T-helper 1 cell (primary cell): ENCODE measurements at regions not wholly inside any gene's neighbourhood (a gene's known extent, or its start where the extent isn't known, plus 50 kb on each side); places are given as distances from the start of the nearest gene placed in this dataset.
"Not testable (repeated sequence)": the region's sequence is repeated elsewhere in the genome, so short reads cannot be mapped to it uniquely, and the experiment has no call there.

Experiments used
- DNase-seq, 5 donors: peaks; one replicate each; pipeline ENCODE4 v3.0.0-alpha.2; 2012 to 2020

- peak in 1 of 5 donors; percentile 60 for DNase-seq
Observed at GRCh38 chr2:39996653-39997080, 217.6 kb upstream of the THUMPD2 start.

- peak in 1 of 5 donors; percentile 14 for DNase-seq
Observed at GRCh38 chr2:39995005-39995737, 216.1 kb upstream of the THUMPD2 start.

- DNase-seq = no peak
Observed at GRCh38 chr2:39994151-39994550, 215.1 kb upstream of the THUMPD2 start.

- no peak for DNase-seq
Observed at GRCh38 chr2:39991298-39991697, 212.2 kb upstream of the THUMPD2 start.

- DNase-seq = no peak
Observed at GRCh38 chr2:39990335-39990900, 211.4 kb upstream of the THUMPD2 start.

GRCh38 chr2:39989888-39990287 is 210.8 kb upstream of the THUMPD2 start:
- no peak for DNase-seq

GRCh38 chr2:39981883-39982311 is 202.8 kb upstream of the THUMPD2 start:
- DNase-seq = no peak

- no peak for DNase-seq
Observed at GRCh38 chr2:39975476-39976020, 196.5 kb upstream of the THUMPD2 start.

- no peak for DNase-seq
Observed at GRCh38 chr2:39968037-39968436, 189.0 kb upstream of the THUMPD2 start.

GRCh38 chr2:39960681-39961080 is 181.6 kb upstream of the THUMPD2 start:
- DNase-seq = not testable (repeated sequence)

GRCh38 chr2:39954346-39954745 is 175.3 kb upstream of the THUMPD2 start:
- no peak for DNase-seq

GRCh38 chr2:39949131-39949530 is 170.1 kb upstream of the THUMPD2 start:
- no peak for DNase-seq

GRCh38 chr2:39948016-39948719 is 169.1 kb upstream of the THUMPD2 start:
- no peak for DNase-seq

GRCh38 chr2:39947294-39948015 is 168.4 kb upstream of the THUMPD2 start:
- no peak for DNase-seq

- DNase-seq = no peak
Observed at GRCh38 chr2:39942950-39943349, 163.9 kb upstream of the THUMPD2 start.

GRCh38 chr2:39938035-39938835 is 159.2 kb upstream of the THUMPD2 start:
- peak in 1 of 5 donors; percentile 59 for DNase-seq

GRCh38 chr2:39937621-39938020 is 158.6 kb upstream of the THUMPD2 start:
- DNase-seq = peak in 1 of 5 donors; percentile 13

GRCh38 chr2:39934851-39935250 is 155.8 kb upstream of the THUMPD2 start:
- no peak for DNase-seq

GRCh38 chr2:39933196-39933595 is 154.1 kb upstream of the THUMPD2 start:
- DNase-seq = no peak

GRCh38 chr2:39932198-39932597 is 153.1 kb upstream of the THUMPD2 start:
- no peak for DNase-seq

GRCh38 chr2:39930175-39930917 is 151.3 kb upstream of the THUMPD2 start:
- DNase-seq = no peak
